ENCODE measurements at regions not wholly inside any gene's neighbourhood (a gene's known extent, or its start where the extent isn't known, plus 50 kb on each side); places are given as distances from the start of the nearest gene placed in this dataset.
"Not testable (repeated sequence)": the region's sequence is repeated elsewhere in the genome, so short reads cannot be mapped to it uniquely, and the experiment has no call there.

DNA sequence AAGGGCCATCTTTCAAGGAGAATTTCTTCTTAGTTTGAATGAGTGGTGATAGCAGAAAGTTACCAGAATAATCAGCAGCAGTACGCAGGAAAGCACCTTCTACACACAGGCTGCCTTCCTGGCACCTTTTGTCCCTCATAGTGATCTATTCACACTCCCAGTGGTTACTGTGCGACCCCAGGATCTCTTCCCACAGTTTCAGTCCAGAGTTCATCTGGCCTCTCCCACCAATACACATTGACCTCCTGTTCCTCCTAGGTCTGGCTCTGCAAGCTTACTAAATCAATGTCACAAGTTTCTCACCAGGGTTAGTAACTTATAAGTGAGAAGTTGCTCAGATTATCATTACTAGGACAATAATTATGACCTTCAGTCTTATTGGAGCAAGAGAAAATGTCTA lies 99.1 kb upstream of the PIK3R1 start:
- intact Hi-C loops (cut with micrococcal nuclease) = no loop called here
- Mint-ChIP-seq H3K4me1 (peaks cover 0 to 15% (median 7%) of the 10 kb centered on the region in 7 donors), H3K36me3 (peaks cover 0 to 4% (median 0%) of the 10 kb centered on the region in 5 donors), H3K27ac (no peak overlapping the region), H3K27me3 (peaks cover 0 to 4% (median 0%) of the 10 kb centered on the region in 5 donors), H3K9me3 (peaks cover 0 to 4% (median 0%) of the 10 kb centered on the region in 11 donors), H3K4me3 (no peak overlapping the region)
- ATAC-seq (no peak), DNase-seq (no peak)
- CTCF ChIA-PET = no interaction called here
- no peak overlapping the region for H3K27ac ChIP-seq (ENCODE audit: low read depth, low read length)
- H3K4me1 ChIP-seq (ENCODE audit: control insufficient read depth in 2 of 2, insufficient read depth in 2 of 2, low read length in 2 of 2) = no peaks in the 10 kb centered on the region
- POLR2A ChIA-PET = no interaction called here
- no peaks in the 10 kb centered on the region for H3K9me3 ChIP-seq (ENCODE audit: control insufficient read depth in 2 of 3, low read length in 3 of 3)
- no peaks in the 10 kb centered on the region for H3K36me3 ChIP-seq (ENCODE audit: control insufficient read depth in 2 of 3, insufficient read depth in 3 of 3, low read length in 3 of 3)
- no peak overlapping the region for H3K4me3 ChIP-seq (ENCODE audit: low read length)
- H3K27me3 ChIP-seq (ENCODE audit: control insufficient read depth in 2 of 2, insufficient read depth in 2 of 2, low read length in 2 of 2) = no peaks in the 10 kb centered on the region

- H3K4me1 ChIP-seq (ENCODE audit: control insufficient read depth in 2 of 2, insufficient read depth in 2 of 2, low read length in 2 of 2) = no peaks in the 10 kb centered on the region
- DNase-seq = no peak
- H3K36me3 ChIP-seq (ENCODE audit: control insufficient read depth in 2 of 3, insufficient read depth in 3 of 3, low read length in 3 of 3) = no peaks in the 10 kb centered on the region
- intact Hi-C loops (cut with micrococcal nuclease) = no loop called here
- H3K27ac ChIP-seq (ENCODE audit: low read depth, low read length) = no peak overlapping the region
- Mint-ChIP-seq H3K27ac (no peak overlapping the region), H3K36me3 (peaks cover 0 to 4% (median 0%) of the 10 kb centered on the region in 5 donors), H3K27me3 (peaks cover 0 to 4% (median 0%) of the 10 kb centered on the region in 5 donors), H3K4me1 (peaks cover 0 to 12% (median 7%) of the 10 kb centered on the region in 7 donors), H3K9me3 (peaks cover 0 to 4% (median 0%) of the 10 kb centered on the region in 11 donors), H3K4me3 (no peak overlapping the region)
- CTCF ChIA-PET = no interaction called here
- no peak for ATAC-seq
- H3K9me3 ChIP-seq (ENCODE audit: control insufficient read depth in 2 of 3, low read length in 3 of 3) = no peaks in the 10 kb centered on the region
- H3K27me3 ChIP-seq (ENCODE audit: control insufficient read depth in 2 of 2, insufficient read depth in 2 of 2, low read length in 2 of 2) = no peaks in the 10 kb centered on the region
- no peak overlapping the region for H3K4me3 ChIP-seq (ENCODE audit: low read length)
- POLR2A ChIA-PET = no interaction called here
These were observed 100.0 kb upstream of the PIK3R1 start for GRCh38 chr5:68115584-68115983.

DNA sequence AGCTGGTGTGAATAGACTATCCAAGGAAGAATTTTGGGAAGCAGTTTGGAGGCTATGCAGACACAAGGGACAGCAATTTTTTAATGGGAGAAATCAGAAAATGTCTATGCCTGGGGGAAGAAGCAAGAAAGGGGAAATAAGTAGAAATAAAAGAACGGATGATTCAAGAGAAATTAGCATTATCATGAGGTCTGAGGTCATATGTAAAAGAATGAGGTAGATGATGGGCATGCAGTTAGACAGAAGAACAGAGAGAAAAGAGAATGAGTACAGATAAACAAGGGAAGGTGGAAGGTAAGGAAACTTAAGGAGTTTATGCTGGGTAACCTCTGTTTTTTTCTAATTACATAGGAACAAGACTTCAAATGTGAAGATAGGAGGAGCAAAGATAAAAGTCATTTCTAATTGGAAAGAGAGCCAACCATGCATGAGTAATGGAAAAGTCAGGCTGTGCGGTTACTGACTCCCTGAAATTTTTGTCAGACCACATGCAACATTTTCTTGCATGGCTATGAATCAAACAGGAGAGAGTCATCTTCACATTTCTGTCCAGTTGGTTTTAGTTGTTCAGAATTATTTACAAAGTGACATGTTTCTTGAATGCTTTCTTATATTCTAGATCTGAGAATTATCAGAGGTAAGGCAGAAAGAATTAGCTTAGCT lies 101.0 kb upstream of the PIK3R1 start:
- Histone ChIP-seq H3K9me3 (ENCODE audit: control insufficient read depth in 2 of 3, low read length in 3 of 3) (no peaks in the 10 kb centered on the region), H3K36me3 (ENCODE audit: control insufficient read depth in 2 of 3, insufficient read depth in 3 of 3, low read length in 3 of 3) (no peaks in the 10 kb centered on the region), H3K27me3 (ENCODE audit: control insufficient read depth in 2 of 2, insufficient read depth in 2 of 2, low read length in 2 of 2) (no peaks in the 10 kb centered on the region), H3K4me3 (ENCODE audit: low read length) (no peak overlapping the region), H3K4me1 (ENCODE audit: control insufficient read depth in 2 of 2, insufficient read depth in 2 of 2, low read length in 2 of 2) (no peaks in the 10 kb centered on the region), H3K27ac (ENCODE audit: low read depth, low read length) (no peak overlapping the region)
- peaks cover 0 to 3% (median 2%) of the 10 kb centered on the region in 7 donors for H3K4me1 Mint-ChIP-seq
- ATAC-seq (no peak), DNase-seq (no peak)
- H3K9me3 Mint-ChIP-seq = peaks cover 0 to 1% (median 0%) of the 10 kb centered on the region in 11 donors
- peaks cover 0 to 4% (median 0%) of the 10 kb centered on the region in 5 donors for H3K36me3 Mint-ChIP-seq
- no peak overlapping the region for H3K4me3 Mint-ChIP-seq
- H3K27me3 Mint-ChIP-seq = peaks cover 0 to 4% (median 0%) of the 10 kb centered on the region in 5 donors
- H3K27ac Mint-ChIP-seq = no peak overlapping the region
- ChIA-PET CTCF (no interaction called here), POLR2A (interaction anchor here (0.5 kb wide), 1 partner anchor 389 kb away, joined by 4 read pairs; no protein-coding TSS in a partner anchor)
- intact Hi-C loops (cut with micrococcal nuclease) = no loop called here

GRCh38 chr5:68112658-68113057 lies 102.9 kb upstream of the PIK3R1 start:
- no peaks in the 10 kb centered on the region for H3K27me3 ChIP-seq (ENCODE audit: control insufficient read depth in 2 of 2, insufficient read depth in 2 of 2, low read length in 2 of 2)
- DNase-seq (no peak), ATAC-seq (no peak)
- Mint-ChIP-seq H3K9me3 (no peaks in the 10 kb centered on the region), H3K27me3 (peaks cover 0 to 4% (median 0%) of the 10 kb centered on the region in 5 donors), H3K27ac (no peak overlapping the region), H3K4me1 (no peaks in the 10 kb centered on the region), H3K36me3 (no peaks in the 10 kb centered on the region), H3K4me3 (no peak overlapping the region)
- CTCF ChIA-PET = no interaction called here
- no peaks in the 10 kb centered on the region for H3K4me1 ChIP-seq (ENCODE audit: control insufficient read depth in 2 of 2, insufficient read depth in 2 of 2, low read length in 2 of 2)
- intact Hi-C loops (cut with micrococcal nuclease) = no loop called here
- H3K9me3 ChIP-seq (ENCODE audit: control insufficient read depth in 2 of 3, low read length in 3 of 3) = no peaks in the 10 kb centered on the region
- H3K4me3 ChIP-seq (ENCODE audit: low read length) = no peak overlapping the region
- POLR2A ChIA-PET = no interaction called here
- H3K36me3 ChIP-seq (ENCODE audit: control insufficient read depth in 2 of 3, insufficient read depth in 3 of 3, low read length in 3 of 3) = no peaks in the 10 kb centered on the region
- no peak overlapping the region for H3K27ac ChIP-seq (ENCODE audit: low read depth, low read length)

- H3K36me3 Mint-ChIP-seq = peaks cover 0 to 3% (median 0%) of the 10 kb centered on the region in 5 donors
- Histone ChIP-seq H3K4me3 (ENCODE audit: low read length) (no peak overlapping the region), H3K27ac (ENCODE audit: low read depth, low read length) (no peak overlapping the region), H3K4me1 (ENCODE audit: control insufficient read depth in 2 of 2, insufficient read depth in 2 of 2, low read length in 2 of 2) (no peaks in the 10 kb centered on the region), H3K9me3 (ENCODE audit: control insufficient read depth in 2 of 3, low read length in 3 of 3) (no peaks in the 10 kb centered on the region), H3K36me3 (ENCODE audit: control insufficient read depth in 2 of 3, insufficient read depth in 3 of 3, low read length in 3 of 3) (no peaks in the 10 kb centered on the region), H3K27me3 (ENCODE audit: control insufficient read depth in 2 of 2, insufficient read depth in 2 of 2, low read length in 2 of 2) (no peaks in the 10 kb centered on the region)
- H3K27ac Mint-ChIP-seq = no peak overlapping the region
- peaks cover 0 to 7% (median 0%) of the 10 kb centered on the region in 5 donors for H3K27me3 Mint-ChIP-seq
- intact Hi-C loops (cut with micrococcal nuclease) = no loop called here
- H3K4me1 Mint-ChIP-seq = no peaks in the 10 kb centered on the region
- ATAC-seq (no peak), DNase-seq (no peak)
- no peak overlapping the region for H3K4me3 Mint-ChIP-seq
- POLR2A ChIA-PET = no interaction called here
- CTCF ChIA-PET = no interaction called here
- peaks cover 0 to 8% (median 0%) of the 10 kb centered on the region in 11 donors for H3K9me3 Mint-ChIP-seq
These were observed 104.7 kb upstream of the PIK3R1 start for GRCh38 chr5:68110894-68111293.

DNA sequence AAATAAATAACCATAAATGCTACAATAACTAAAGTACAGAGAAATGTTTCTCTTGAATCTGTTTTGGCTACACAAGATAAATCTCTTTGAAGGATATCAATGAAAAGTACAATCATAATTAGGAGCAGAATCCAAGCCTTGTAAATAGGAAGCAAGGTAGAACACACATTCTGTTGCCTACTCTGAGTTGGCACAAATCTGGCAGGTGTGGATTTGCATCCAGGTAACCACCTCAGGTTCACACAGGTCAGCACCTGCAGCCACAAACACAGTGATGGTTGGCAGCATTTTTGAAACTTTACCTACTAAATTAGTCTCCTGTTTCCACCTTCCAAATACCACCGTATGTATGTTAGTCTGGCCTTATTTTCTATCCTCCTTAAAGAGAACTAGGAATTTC lies 105.3 kb upstream of the PIK3R1 start:
- H3K27ac ChIP-seq (ENCODE audit: low read depth, low read length) = no peak overlapping the region
- H3K36me3 Mint-ChIP-seq = peaks cover 0 to 3% (median 0%) of the 10 kb centered on the region in 5 donors
- POLR2A ChIA-PET = no interaction called here

DNA sequence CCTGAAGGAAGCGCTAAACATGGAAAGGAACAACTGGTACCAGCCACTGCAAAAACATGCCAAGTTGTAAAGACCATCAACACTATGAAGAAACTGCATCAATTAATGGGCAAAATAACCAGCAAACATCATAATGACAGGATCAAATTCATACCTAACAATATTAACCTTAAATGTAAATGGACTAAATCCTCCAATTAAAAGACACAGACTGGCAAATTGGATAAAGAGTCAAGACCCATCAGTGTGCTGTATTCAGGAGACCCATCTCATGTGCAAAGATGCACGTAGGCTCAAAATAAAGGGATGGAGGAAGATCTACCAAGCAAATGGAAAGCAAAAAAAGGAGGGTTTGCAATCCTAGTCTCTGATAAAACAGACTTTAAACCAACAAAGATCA lies 111.3 kb upstream of the PIK3R1 start:
- H3K4me1 Mint-ChIP-seq; ATAC-seq; H3K27ac ChIP-seq (ENCODE audit: low read depth, low read length); DNase-seq; H3K4me3 Mint-ChIP-seq; POLR2A ChIA-PET; H3K36me3 ChIP-seq (ENCODE audit: control insufficient read depth in 2 of 3, insufficient read depth in 3 of 3, low read length in 3 of 3); intact Hi-C loops (cut with micrococcal nuclease); H3K9me3 ChIP-seq (ENCODE audit: control insufficient read depth in 2 of 3, low read length in 3 of 3); CTCF ChIA-PET; H3K27me3 ChIP-seq (ENCODE audit: control insufficient read depth in 2 of 2, insufficient read depth in 2 of 2, low read length in 2 of 2); H3K4me1 ChIP-seq (ENCODE audit: control insufficient read depth in 2 of 2, insufficient read depth in 2 of 2, low read length in 2 of 2); H3K36me3 Mint-ChIP-seq; H3K27ac Mint-ChIP-seq; H3K4me3 ChIP-seq (ENCODE audit: low read length): not testable (repeated sequence)
- peaks cover 0 to 19% (median 2%) of the 10 kb centered on the region in 5 donors for H3K27me3 Mint-ChIP-seq
- H3K9me3 Mint-ChIP-seq = peaks cover 0 to 29% (median 13%) of the 10 kb centered on the region in 11 donors

More for the DNA sequence above, 105.3 kb upstream of the PIK3R1 start:
- no peak overlapping the region for H3K4me3 Mint-ChIP-seq
- DNase-seq (no peak), ATAC-seq (no peak)
- Histone ChIP-seq H3K27me3 (ENCODE audit: control insufficient read depth in 2 of 2, insufficient read depth in 2 of 2, low read length in 2 of 2) (no peaks in the 10 kb centered on the region), H3K4me3 (ENCODE audit: low read length) (no peak overlapping the region), H3K9me3 (ENCODE audit: control insufficient read depth in 2 of 3, low read length in 3 of 3) (no peaks in the 10 kb centered on the region), H3K4me1 (ENCODE audit: control insufficient read depth in 2 of 2, insufficient read depth in 2 of 2, low read length in 2 of 2) (no peaks in the 10 kb centered on the region), H3K36me3 (ENCODE audit: control insufficient read depth in 2 of 3, insufficient read depth in 3 of 3, low read length in 3 of 3) (no peaks in the 10 kb centered on the region)
- H3K4me1 Mint-ChIP-seq = no peaks in the 10 kb centered on the region
- peaks cover 0 to 11% (median under 1%) of the 10 kb centered on the region in 11 donors for H3K9me3 Mint-ChIP-seq
- H3K27me3 Mint-ChIP-seq = peaks cover 0 to 7% (median 0%) of the 10 kb centered on the region in 5 donors
- intact Hi-C loops (cut with micrococcal nuclease) = no loop called here
- CTCF ChIA-PET = no interaction called here
- no peak overlapping the region for H3K27ac Mint-ChIP-seq
